Muscle of leg (tissue), 3 donors: ENCODE measurements at regions not wholly inside any gene's neighbourhood (a gene's known extent, or its start where the extent isn't known, plus 50 kb on each side); places are given as distances from the start of the nearest gene placed in this dataset.
"Not testable (repeated sequence)": the region's sequence is repeated elsewhere in the genome, so short reads cannot be mapped to it uniquely, and the experiment has no call there.

Experiments used
- DNase-seq: peaks from one replicate; pipeline ENCODE4 v3.0.0; 2013
- H3K27ac ChIP-seq: one replicate; pipeline ENCODE4 v1.5.1; 2013; ENCODE audit warnings: mild to moderate bottlenecking, low read length, control low read depth
- H3K27me3 ChIP-seq: one replicate; pipeline ENCODE4 v1.6.1; 2013; ENCODE audit warnings: low read length; ENCODE audit not compliant: control insufficient read depth, insufficient read depth
- H3K36me3 ChIP-seq: one replicate; pipeline ENCODE4 v1.6.1; 2013; ENCODE audit warnings: low read length; ENCODE audit not compliant: control insufficient read depth, insufficient read depth
- H3K4me1 ChIP-seq: one replicate; pipeline ENCODE4 v1.6.1; 2013; ENCODE audit warnings: low read length; ENCODE audit not compliant: control insufficient read depth, insufficient read depth
- H3K4me3 ChIP-seq: one replicate; pipeline ENCODE4 v1.5.1; 2013; ENCODE audit warnings: low read length, control low read depth
- H3K9me3 ChIP-seq: replicated peaks from 2 replicates; pipeline ENCODE4 v1.6.1; 2013; ENCODE audit warnings: low read depth, low read length; ENCODE audit not compliant: control insufficient read depth
- WGBS: methylation state at CpG from one replicate; pipeline ENCODE4 v1.1.5; 2013; ENCODE audit warnings: missing lambda C conversion rate; ENCODE audit not compliant: insufficient coverage; 5-methylcytosine and 5-hydroxymethylcytosine counted together

GRCh38 chr7:57821438-57822382, 371.7 kb downstream of the ZNF716 start:
- Histone ChIP-seq H3K27ac (no peak overlapping the region), H3K27me3 (no peaks in the 10 kb centered on the region), H3K9me3 (peaks cover 45% of the 10 kb centered on the region), H3K4me1 (no peaks in the 10 kb centered on the region), H3K4me3 (no peak overlapping the region), H3K36me3 (no peaks in the 10 kb centered on the region)
- 88% methylated on average over 38 of the region's 57 CpGs for WGBS
- no peak for DNase-seq

GRCh38 chr7:57826548-57826947, 376.6 kb downstream of the ZNF716 start:
- not testable (repeated sequence) for H3K27me3 ChIP-seq, H3K27ac ChIP-seq, DNase-seq, H3K4me3 ChIP-seq, H3K4me1 ChIP-seq, H3K36me3 ChIP-seq
- H3K9me3 ChIP-seq = peaks cover 15% of the 10 kb centered on the region
- WGBS = 45% methylated on average over 2 of the region's 2 CpGs

- not testable (repeated sequence) for H3K36me3 ChIP-seq, H3K4me3 ChIP-seq, H3K4me1 ChIP-seq, H3K27me3 ChIP-seq, DNase-seq, H3K9me3 ChIP-seq, H3K27ac ChIP-seq
- WGBS = no CpG with 5 or more reads among the region's 15 CpGs
Observed at GRCh38 chr7:57835161-57835560, 385.2 kb downstream of the ZNF716 start.

GRCh38 chr7:57839152-57839551, 389.2 kb downstream of the ZNF716 start:
- H3K4me3 ChIP-seq, H3K36me3 ChIP-seq, H3K9me3 ChIP-seq, H3K27me3 ChIP-seq, H3K27ac ChIP-seq, H3K4me1 ChIP-seq, DNase-seq: not testable (repeated sequence)
- WGBS = 70% methylated on average over 2 of the region's 4 CpGs

DNA sequence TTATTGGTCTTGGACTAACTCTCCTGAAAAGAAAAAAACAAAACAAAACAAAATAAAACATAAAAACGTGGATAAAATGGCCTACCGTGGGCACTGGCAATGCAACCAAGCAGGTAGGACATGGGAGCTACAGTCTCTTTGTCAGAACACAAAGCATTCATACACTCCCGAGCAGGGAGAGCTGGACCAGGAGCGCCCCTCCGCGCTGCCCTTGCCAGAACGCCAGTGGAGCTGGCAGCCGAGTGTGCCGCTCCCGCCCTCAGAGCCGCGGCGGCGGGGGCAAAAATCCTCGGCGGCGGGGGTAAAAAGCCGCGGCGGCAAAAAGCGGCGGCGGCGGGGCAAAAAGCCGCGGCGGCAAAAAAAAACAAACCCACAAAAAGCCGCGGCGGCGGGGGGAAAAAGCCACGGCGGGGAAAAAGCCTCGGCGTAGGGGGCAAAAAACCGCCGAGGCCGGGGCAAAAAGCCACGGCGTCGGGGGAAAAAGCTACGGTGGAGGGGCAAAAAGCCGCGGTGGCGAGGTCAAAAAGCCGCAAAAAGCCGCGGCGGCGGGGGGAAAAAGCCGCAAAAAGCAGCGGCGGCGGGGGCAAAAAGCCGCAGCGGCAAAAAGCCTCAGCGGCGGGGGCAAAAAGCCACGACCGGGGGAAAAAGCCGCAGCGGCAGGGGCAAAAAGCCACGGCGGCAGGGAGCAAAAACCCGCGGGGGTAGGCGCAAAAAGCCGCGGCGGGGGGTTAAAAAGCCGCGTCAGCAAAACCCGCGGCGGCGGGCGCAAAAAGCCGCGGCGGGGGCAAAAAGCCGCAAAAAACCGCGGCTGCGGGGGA, 418.1 kb downstream of the ZNF716 start:
- Histone ChIP-seq H3K27ac (no peak overlapping the region), H3K4me1 (peaks cover 4% of the 10 kb centered on the region), H3K36me3 (no peaks in the 10 kb centered on the region), H3K27me3 (peaks cover 19% of the 10 kb centered on the region), H3K4me3 (peak overlapping the region; percentile 35), H3K9me3 (no peaks in the 10 kb centered on the region)
- DNase-seq = no peak
- whole genome bisulfite sequencing = 22% methylated on average over 75 of the region's 84 CpGs

DNA sequence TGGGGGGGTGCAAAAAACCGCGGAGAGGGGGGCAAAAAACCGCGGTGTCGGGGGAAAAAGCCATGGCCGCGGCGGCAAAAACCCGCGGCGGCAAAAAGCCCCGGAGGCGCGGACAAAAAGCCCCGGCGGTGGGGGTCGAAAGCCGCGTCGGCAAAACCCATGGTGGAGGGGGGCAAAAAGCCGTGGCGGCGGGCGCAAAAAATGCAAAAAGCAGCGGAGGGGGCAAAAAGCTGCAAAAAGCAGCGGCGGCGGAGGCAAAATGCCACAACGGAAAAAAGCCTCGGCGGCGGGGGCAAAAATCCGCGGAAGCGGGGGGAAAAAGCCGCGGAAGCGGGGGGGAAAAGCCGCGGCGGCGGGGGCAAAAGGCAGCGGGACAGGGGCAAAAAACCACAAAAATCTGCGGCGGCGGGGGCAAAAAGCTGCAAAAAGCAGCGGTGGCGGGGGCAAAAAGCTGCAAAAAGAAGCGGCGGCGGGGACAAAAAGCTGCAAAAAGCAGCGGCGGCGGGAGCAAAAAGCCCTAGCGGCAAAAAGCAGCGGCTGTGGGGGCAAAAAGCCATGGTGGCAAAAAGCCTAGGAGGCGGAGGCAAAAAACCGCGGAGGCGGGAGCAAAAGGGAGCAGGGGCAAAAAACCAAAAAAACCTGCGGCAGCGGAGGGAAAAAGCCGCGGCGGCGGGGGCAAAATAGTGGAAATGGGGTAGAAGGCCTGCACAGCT, 418.9 kb downstream of the ZNF716 start:
- WGBS = 20% methylated on average over 65 of the region's 66 CpGs
- no peak for DNase-seq
- Histone ChIP-seq H3K4me1 (peaks cover 4% of the 10 kb centered on the region), H3K36me3 (no peaks in the 10 kb centered on the region), H3K4me3 (peak overlapping the region; percentile 35), H3K27me3 (peaks cover 19% of the 10 kb centered on the region), H3K9me3 (no peaks in the 10 kb centered on the region), H3K27ac (no peak overlapping the region)
